SKM-1 (cell line): ENCODE measurements at regions not wholly inside any gene's neighbourhood (a gene's known extent, or its start where the extent isn't known, plus 50 kb on each side); places are given as distances from the start of the nearest gene placed in this dataset.

ENCODE experiments used
- DNase-seq: peaks from one replicate; lab custom pipeline; 2025; ENCODE audit not compliant: unreplicated experiment; lab: John Stamatoyannopoulos, UW

- DNase-seq, result no peak
Measured at GRCh38 chr13:72536714-72537394, 190.6 kb downstream of the MZT1 start.

DNA sequence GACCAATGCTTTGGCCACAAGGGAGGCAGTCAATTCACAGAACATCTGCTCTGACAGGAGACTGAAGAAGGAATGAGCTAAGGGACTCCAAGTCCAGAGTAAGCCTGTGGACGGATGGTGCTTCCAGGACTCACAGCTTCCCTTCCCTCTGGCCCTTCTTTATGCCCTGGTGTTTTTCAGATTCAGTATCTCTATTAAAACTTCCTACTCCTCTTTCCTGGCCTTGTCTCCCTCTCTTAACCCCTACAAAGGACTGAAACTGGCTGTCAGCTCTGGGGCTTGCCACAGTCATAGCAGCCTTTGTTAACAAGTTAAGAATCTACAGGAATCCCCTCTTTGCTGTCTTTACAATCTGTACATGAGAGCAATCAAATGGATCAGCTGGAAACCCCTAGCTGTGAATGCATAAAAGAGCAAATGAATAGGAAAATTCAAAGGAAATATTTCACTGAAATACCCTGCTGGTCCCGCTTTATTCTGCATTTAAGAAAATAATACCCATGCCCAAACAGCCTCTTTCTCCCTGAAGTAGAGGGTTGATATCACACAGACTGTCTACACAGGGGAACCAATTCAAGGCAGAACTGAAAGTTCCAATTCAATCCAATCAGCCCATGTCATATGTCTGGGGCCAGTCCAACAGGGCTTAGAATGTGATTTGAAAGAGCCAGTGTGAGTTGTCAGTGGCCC, 192.3 kb downstream of the MZT1 start:
- no peak for DNase-seq

DNA sequence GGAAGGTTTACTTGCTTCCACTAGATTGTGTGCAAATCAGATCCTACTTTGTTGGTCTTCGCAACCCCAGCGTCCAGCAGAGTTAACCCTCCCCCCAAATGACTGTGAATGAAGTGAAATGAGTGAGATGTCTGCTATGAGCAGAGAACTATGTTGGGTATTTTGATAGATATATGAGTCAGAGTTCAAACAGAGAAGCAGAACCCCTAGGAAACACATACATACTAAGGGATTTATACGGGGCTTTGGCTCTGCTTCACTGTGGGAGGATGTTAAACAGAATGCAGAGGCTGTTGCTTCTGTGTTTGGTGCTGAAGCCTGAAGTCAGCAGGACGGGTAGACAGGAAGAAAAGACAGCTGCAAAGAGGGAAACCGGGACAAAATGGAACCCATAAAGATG, 197.0 kb downstream of the MZT1 start:
- no peak for DNase-seq

DNA sequence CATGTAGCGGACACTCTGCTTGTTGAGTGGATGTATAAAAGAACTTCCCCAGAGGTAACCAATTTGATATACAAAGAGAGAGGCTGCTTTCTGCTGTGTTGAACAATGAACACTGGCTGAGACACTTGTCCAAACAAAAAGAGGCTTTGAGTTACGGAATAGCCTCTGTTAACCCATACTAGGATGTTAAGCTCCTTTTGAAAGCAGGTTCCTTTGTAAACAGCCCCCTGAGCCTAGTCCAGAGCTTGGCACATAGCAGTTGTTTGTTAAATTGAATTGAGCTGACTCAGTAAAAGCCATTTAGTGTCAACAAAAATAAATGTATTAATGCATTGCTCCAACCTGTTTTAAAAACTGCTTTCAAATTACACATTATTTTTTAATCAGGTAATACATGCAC, 200.1 kb downstream of the MZT1 start:
- DNase-seq, result no peak

DNA sequence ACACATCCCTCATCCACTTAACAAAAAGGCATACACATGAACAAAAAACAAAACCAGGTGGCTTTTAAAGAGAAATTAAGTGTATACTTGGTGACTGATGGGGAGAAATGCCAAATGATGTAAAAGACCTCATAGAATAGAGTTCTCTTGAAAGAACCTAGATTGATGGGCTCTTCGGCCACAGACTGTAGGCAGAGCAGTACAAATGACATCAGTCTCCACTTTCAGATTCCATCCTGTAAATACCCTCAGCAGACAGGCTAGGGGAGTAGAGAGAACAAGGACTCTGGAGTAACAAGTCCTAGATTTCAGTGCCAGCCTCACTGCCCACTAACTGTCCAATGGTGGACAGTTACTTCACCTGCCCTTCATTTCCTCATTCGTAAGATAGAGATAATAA, 203.8 kb downstream of the MZT1 start:
- DNase-seq, result no peak

DNA sequence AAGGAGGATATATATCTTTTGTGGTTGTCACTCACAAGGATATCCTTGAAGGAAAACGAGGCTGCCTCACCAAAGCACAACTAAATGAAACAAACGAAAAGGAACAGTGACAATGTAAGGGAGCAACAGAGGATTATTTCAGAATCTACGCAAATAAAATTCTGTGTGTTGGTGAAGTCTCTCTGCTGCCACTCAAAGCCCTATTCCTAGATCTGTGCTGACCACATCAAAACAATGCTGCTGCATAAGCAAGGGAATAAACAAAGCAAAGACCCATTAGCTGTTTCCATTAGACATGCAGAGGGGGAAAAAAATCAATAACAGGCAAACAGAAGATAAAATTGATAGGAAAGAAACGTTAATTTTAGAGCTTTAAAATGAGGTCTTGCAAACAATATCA, 204.4 kb downstream of the MZT1 start:
- DNase-seq, result no peak

- no peak for DNase-seq
Measured at GRCh38 chr13:72521940-72522661, 205.3 kb downstream of the MZT1 start.

DNA sequence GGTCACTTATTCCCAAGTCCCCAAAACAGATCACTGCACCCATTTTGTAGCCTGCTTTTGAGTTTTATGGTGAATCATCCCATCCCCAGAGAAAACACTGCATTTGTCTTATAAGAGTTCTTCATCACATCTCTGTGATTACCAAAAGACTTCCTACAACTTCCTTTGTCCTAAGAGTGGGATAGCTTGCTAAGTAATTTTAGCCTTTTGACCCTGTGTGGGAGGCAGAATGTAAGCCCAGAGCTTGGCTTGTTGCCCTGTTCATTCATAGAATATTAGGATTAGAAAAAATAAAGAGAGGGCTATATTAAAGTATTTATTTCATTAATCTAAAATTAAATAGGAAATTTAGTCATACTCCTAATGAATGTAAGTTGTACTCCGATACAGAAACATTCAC, 213.3 kb downstream of the MZT1 start:
- DNase-seq, result no peak

GRCh38 chr13:72508392-72508791, 219.0 kb downstream of the MZT1 start:
- DNase-seq, result no peak

DNA sequence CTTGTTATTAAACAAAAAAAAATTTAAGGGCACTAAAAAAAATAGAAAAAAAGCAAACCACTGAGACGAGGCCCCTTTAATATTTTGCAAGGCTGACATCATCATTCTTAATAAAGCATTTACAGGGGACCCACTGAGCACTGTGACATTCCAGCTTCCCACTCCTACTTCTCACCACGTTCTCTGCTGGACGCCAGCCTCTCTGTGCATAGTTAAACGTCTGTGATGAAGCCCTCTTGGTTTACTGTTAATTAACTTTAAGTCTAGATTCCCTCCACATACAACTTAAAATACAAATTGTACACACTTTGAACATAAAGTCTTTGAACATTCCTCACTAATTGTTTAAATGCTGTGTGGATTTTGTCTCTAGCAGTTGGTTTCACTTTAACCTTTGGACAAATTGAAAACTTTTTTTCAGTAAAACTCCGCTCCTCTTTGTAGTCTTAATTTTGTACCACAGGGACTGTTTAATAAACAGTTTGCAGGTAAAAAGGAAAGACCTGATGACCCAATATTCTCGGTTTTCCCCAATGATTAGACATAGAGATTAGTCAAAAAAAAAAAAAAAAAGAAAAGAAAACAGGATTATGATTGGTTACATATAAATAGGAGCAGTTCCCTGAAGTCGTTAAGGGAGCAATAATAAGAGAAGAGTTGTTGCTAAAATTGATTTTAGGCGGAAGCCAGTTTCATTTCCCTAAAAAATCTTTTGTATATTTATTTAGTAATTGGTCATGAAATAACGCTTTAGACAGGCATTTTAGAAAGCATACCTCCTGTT, 219.8 kb downstream of the MZT1 start:
- no peak for DNase-seq

GRCh38 chr13:72506706-72507105, 220.7 kb downstream of the MZT1 start:
- DNase-seq, result no peak

GRCh38 chr13:72505376-72505775, 222.1 kb downstream of the MZT1 start:
- no peak for DNase-seq

GRCh38 chr13:72504131-72504841, 223.1 kb downstream of the MZT1 start:
- DNase-seq, result no peak

- no peak for DNase-seq
Measured at GRCh38 chr13:72500851-72501250, 226.6 kb downstream of the MZT1 start.

DNA sequence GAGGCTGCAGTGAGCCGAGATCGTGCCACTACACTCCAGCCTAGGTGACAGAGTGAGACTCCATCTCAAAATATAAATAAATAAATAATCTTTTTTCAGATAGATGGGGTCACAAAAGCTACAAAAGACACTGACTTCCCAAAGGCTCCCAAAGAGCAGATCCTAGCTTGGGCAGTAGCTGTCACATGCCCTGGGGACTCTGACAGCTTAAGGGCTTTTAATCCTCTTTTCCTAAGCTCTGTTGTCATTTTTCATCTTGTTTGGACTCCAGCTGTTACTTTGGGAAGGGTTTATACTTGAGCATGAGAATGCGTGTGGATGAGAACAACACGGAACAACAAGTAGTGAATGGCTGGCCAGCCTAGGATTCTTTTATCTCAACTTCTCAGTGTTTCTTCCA, 231.7 kb downstream of the MZT1 start:
- DNase-seq, result no peak

GRCh38 chr13:72489751-72490150, 237.7 kb downstream of the MZT1 start:
- DNase-seq, result no peak

GRCh38 chr13:72473321-72473720, 254.1 kb downstream of the MZT1 start:
- DNase-seq, result no peak

DNA sequence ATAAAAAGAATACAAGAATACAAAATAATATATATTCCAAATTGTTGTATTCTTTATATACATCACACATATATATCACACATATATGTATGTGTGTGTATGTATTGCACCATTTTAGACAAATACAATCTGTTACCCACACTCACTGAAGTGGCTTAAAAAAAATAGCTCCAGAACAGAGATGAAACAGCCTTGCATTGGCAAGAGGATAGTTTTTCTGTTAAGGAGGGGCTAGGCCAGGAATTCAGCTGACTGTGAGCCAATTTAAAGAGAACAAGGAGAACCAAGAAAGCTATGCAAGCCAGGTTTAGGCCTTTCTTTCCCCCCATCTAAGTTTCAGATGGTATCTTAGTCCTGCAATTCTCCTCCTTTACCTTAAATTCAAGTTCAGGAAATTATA, 257.5 kb downstream of the MZT1 start:
- DNase-seq, result no peak

- no peak for DNase-seq
Measured at GRCh38 chr13:72463561-72463960, 263.9 kb downstream of the MZT1 start.

GRCh38 chr13:72462726-72463125, 264.7 kb downstream of the MZT1 start:
- DNase-seq, result no peak

DNA sequence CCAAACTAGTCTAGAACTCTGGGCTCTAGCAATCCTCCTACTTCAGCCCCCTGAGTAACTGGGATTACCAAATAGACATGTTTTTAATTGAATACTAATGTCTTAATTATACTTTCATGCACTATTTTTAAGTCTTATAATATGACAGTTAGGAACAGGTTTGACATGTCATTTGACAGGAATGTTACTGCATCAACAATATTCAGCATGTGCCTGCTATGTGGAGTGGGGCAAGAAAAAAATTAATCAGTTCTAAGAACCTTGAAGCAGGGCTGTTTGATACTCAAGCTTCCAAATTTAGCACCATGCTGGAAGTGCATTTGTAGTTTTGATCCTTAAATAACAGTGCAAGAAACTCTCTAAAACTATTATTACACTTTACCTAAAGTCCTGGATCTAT, 265.3 kb downstream of the MZT1 start:
- DNase-seq, result no peak
